ENCODE measurements at regions not wholly inside any gene's neighbourhood (a gene's known extent, or its start where the extent isn't known, plus 50 kb on each side); places are given as distances from the start of the nearest gene placed in this dataset.

DNA sequence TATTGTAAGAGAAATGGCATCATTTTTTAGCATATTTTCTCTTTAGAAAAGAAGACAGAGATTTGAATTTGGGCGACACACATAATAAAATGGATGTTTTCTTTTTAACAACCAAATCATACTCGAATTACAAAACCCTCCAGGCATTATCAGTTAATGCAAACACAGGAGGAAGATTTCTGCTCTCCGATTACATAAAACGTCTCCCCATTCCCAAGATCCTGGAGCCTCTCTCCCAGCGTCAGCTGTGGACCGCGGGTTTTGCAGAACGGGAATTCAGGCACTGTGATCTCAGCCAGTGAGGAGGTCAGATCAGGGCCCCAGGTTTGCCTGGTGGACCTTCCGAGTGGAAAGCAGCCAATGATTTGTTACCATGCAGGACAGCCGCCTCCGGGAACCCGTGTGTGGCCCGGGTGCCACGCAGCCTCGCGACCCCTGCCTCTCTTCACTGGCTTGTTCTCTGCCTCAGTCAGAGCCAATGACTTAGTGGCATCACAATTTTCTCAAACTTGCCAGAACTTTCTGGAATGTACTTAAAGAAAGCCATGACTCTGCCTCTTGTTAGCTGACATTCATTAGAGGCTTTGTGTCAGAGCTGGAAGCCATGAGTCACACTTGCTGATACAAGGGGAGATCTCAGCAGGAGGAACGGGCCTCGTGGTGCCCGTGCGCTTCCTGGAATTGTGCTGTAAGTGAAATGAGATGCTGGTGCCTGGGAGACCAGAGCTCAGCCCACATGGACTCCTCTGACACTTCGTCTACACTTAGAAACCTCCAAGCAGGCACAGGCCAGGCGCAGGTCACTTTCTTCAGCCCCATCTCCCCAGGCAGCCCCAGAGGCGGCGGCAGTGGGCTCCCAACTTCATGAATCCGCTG, 246.1 kb downstream of the KLF6 start:
- TF ChIP-seq, protein P1, sequence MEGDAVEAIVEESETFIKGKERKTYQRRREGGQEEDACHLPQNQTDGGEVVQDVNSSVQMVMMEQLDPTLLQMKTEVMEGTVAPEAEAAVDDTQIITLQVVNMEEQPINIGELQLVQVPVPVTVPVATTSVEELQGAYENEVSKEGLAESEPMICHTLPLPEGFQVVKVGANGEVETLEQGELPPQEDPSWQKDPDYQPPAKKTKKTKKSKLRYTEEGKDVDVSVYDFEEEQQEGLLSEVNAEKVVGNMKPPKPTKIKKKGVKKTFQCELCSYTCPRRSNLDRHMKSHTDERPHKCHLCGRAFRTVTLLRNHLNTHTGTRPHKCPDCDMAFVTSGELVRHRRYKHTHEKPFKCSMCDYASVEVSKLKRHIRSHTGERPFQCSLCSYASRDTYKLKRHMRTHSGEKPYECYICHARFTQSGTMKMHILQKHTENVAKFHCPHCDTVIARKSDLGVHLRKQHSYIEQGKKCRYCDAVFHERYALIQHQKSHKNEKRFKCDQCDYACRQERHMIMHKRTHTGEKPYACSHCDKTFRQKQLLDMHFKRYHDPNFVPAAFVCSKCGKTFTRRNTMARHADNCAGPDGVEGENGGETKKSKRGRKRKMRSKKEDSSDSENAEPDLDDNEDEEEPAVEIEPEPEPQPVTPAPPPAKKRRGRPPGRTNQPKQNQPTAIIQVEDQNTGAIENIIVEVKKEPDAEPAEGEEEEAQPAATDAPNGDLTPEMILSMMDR (IDR thresholded peaks at IDR 0.05; ENCODE audit: low read depth, low read length, poor library complexity, severe bottlenecking): no peak
- no peak for TF ChIP-seq EZH2phosphoT487 (IDR thresholded peaks at IDR 0.05; ENCODE audit: borderline replicate concordance, low read length)
